HCT116 (cell line): ENCODE measurements at regions not wholly inside any gene's neighbourhood (a gene's known extent, or its start where the extent isn't known, plus 50 kb on each side); places are given as distances from the start of the nearest gene placed in this dataset.
A peak's percentile ranks its signal among the peaks of the same experiment; 100 is the strongest.

Experiments
- ATAC-seq: fragments of 200-7000 bp; cut with Tn5 transposase; 2 replicates; pipeline ENCODE4 v1.9.1; 2020; ENCODE audit warnings: mild to moderate bottlenecking, moderate library complexity
- BruUV-seq: library from RNA; stranded (reverse); fragments of 400-500 nt; replicated peaks from 2 replicates; lab custom pipeline; 2021; lab: Mats Ljungman, UMichigan
- CTCF ChIA-PET: fragments of 300-600 bp; sonication (Branson Sonifier 250); formaldehyde crosslinking; loops from one replicate; lab custom pipeline; 2021; ENCODE audit warnings: antibody characterized with exemption; lab: Charles Lee
- POLR2A ChIA-PET: fragments of 300-600, 350-600 bp; sonication (Branson Sonifier 250); formaldehyde crosslinking; loops from one replicate; lab custom pipeline; 2021; ENCODE audit warnings: antibody characterized with exemption; lab: Charles Lee
- RAD21 ChIA-PET, 2 experiments: fragments of 300-600 bp; sonication (Branson Sonifier 250); formaldehyde crosslinking; loops; one replicate each; lab custom pipeline; 2023; ENCODE audit warnings: low total read pairs in 2 of 2; ENCODE audit not compliant: uncharacterized antibody in 2 of 2, unreplicated experiment in 2 of 2, low non-redundant PET in 1 of 2; lab: Charles Lee
- DNase-seq: peaks from one replicate; pipeline ENCODE4 v3.0.0-alpha.2; 2010; ENCODE audit warnings: low read depth, low spot score
- H2AFZ ChIP-seq: fragments of 200-600 bp; shearing (Covaris generic), sonication (generic); 2 replicates; pipeline ENCODE4 v1.6.1; 2017; ENCODE audit warnings: low read depth, mixed run types, mixed read lengths, antibody characterized with exemption, low read length; ENCODE audit not compliant: poor library complexity, severe bottlenecking
- H3K27ac ChIP-seq: 2 replicates; pipeline ENCODE4 v1.5.1; 2012; ENCODE audit warnings: low read depth, low read length
- H3K27me3 ChIP-seq: fragments of 200-600 bp; sonication (generic); 2 replicates; pipeline ENCODE4 v1.6.1; 2016; ENCODE audit warnings: mixed run types, low read length, mixed read lengths; ENCODE audit not compliant: insufficient read depth
- H3K36me3 ChIP-seq, 2 experiments: fragments of 200-500 bp in 1 of 2; fragments of 200-600 bp in 1 of 2; sonication (Bioruptor generic) in 1 of 2; sonication (generic) in 1 of 2; 2 replicates each; pipeline versions ENCODE4 v1.5.1 to v1.6.1; 2014 to 2016; ENCODE audit warnings: low read length in 2 of 2, inconsistent platforms in 1 of 2, mixed read lengths in 1 of 2, mixed run types in 1 of 2; ENCODE audit not compliant: insufficient read depth in 2 of 2, control insufficient read depth in 1 of 2
- H3K4me1 ChIP-seq, 2 experiments: fragments of 200-600 bp in 1 of 2; sonication (generic) in 1 of 2; 2 replicates each; pipeline versions ENCODE4 v1.5.1 to v1.6.1; 2012 to 2017; ENCODE audit warnings: low read length in 2 of 2, inconsistent platforms in 1 of 2, mild to moderate bottlenecking in 1 of 2, mixed read lengths in 1 of 2, mixed run types in 1 of 2, moderate library complexity in 1 of 2; ENCODE audit not compliant: insufficient read depth in 2 of 2, control insufficient read depth in 1 of 2
- H3K4me2 ChIP-seq: fragments of 200-600 bp; sonication (generic); 2 replicates; pipeline ENCODE4 v1.6.1; 2017; ENCODE audit warnings: mixed run types, low read length, mixed read lengths
- H3K4me3 ChIP-seq, 2 experiments: fragments of 200-600 bp in 1 of 2; sonication (generic) in 1 of 2; replicated peaks in 1 of 2; 2 replicates each; pipeline ENCODE4 v1.5.1; 2011 to 2016; ENCODE audit warnings: low read length in 2 of 2, control low read depth in 1 of 2, low read depth in 1 of 2, mild to moderate bottlenecking in 1 of 2, mixed read lengths in 1 of 2, mixed run types in 1 of 2
- H3K79me2 ChIP-seq: fragments of 200-600 bp; sonication (generic); 2 replicates; pipeline ENCODE4 v1.6.1; 2017; ENCODE audit warnings: mild to moderate bottlenecking, mixed run types, low read length, moderate library complexity, mixed read lengths; ENCODE audit not compliant: insufficient read depth
- H3K9ac ChIP-seq: fragments of 200-600 bp; sonication (generic); 2 replicates; pipeline ENCODE4 v1.6.1; 2016; ENCODE audit warnings: low read length, mixed read lengths
- H3K9me2 ChIP-seq: fragments of 200-600 bp; sonication (generic), shearing (Covaris generic); 2 replicates; pipeline ENCODE4 v1.6.1; 2017; ENCODE audit warnings: mixed run types, mild to moderate bottlenecking, moderate library complexity; ENCODE audit not compliant: insufficient read depth
- H3K9me3 ChIP-seq, 2 experiments: fragments of 200-500 bp in 1 of 2; fragments of 200-600 bp in 1 of 2; sonication (Bioruptor generic) in 1 of 2; sonication (generic) in 1 of 2; 2 replicates each; pipeline ENCODE4 v1.6.1; 2014 to 2017; ENCODE audit warnings: low read length in 2 of 2, mixed read lengths in 2 of 2, inconsistent platforms in 1 of 2, low read depth in 1 of 2, mild to moderate bottlenecking in 1 of 2, mixed run types in 1 of 2, moderate library complexity in 1 of 2; ENCODE audit not compliant: control insufficient read depth in 1 of 2, insufficient read depth in 1 of 2
- H4K20me1 ChIP-seq: fragments of 200-600 bp; sonication (generic), shearing (Covaris generic); 2 replicates; pipeline ENCODE4 v1.6.1; 2017; ENCODE audit warnings: mixed run types, mild to moderate bottlenecking, moderate library complexity; ENCODE audit not compliant: insufficient read depth
- CTCF ChIP-seq, 3 experiments: fragments of 200-600 bp in 1 of 3; sonication (generic) in 1 of 3; IDR thresholded peaks in 2 of 3; conservative IDR thresholded peaks in 1 of 3; 2 replicates each; pipeline ENCODE4 v1.5.1; 2012 to 2017; ENCODE audit warnings: low read depth in 2 of 3, low read length in 2 of 3, antibody characterized with exemption in 1 of 3, borderline replicate concordance in 1 of 3, control low read depth in 1 of 3, mild to moderate bottlenecking in 1 of 3, mixed read lengths in 1 of 3, mixed run types in 1 of 3, moderate library complexity in 1 of 3; ENCODE audit not compliant: insufficient read depth in 1 of 3
- EGR1 ChIP-seq: IDR thresholded peaks from 2 replicates; pipeline ENCODE4 v1.6.1; 2012; ENCODE audit warnings: low read depth
- EZH2phosphoT487 ChIP-seq: fragments of 200-600 bp; IDR thresholded peaks from 2 replicates; pipeline ENCODE4 v1.6.1; 2018; ENCODE audit warnings: antibody characterized with exemption, borderline replicate concordance
- FOSL1 ChIP-seq: IDR thresholded peaks from 2 replicates; pipeline ENCODE4 v1.6.1; 2012; ENCODE audit warnings: low read depth
- MAX ChIP-seq: IDR thresholded peaks from 2 replicates; pipeline ENCODE4 v1.6.1; 2012
- RAD21 ChIP-seq: IDR thresholded peaks from 2 replicates; pipeline ENCODE4 v1.6.1; 2012; ENCODE audit warnings: low read depth, mild to moderate bottlenecking
- REST ChIP-seq: IDR thresholded peaks from 2 replicates; pipeline ENCODE4 v1.6.1; 2012; ENCODE audit warnings: low read depth
- SP1 ChIP-seq: IDR thresholded peaks from 2 replicates; pipeline ENCODE4 v1.6.1; 2012; ENCODE audit warnings: low read depth
- SRF ChIP-seq: IDR thresholded peaks from 2 replicates; pipeline ENCODE4 v1.6.1; 2012; ENCODE audit warnings: low read depth
- TCF7L2 ChIP-seq: IDR thresholded peaks from 2 replicates; pipeline ENCODE4 v1.7.0; 2011; ENCODE audit warnings: borderline replicate concordance, inconsistent platforms; ENCODE audit not compliant: insufficient read depth, insufficient read length; ENCODE audit errors: extremely low read depth
- YY1 ChIP-seq: IDR thresholded peaks from 2 replicates; pipeline ENCODE4 v1.6.1; 2011; ENCODE audit warnings: low read length, low read depth, moderate library complexity, mild to moderate bottlenecking; ENCODE audit not compliant: insufficient replicate concordance; ENCODE audit errors: extremely low read depth
- ZBTB33 ChIP-seq: IDR thresholded peaks from 2 replicates; pipeline ENCODE4 v1.6.1; 2011; ENCODE audit warnings: mild to moderate bottlenecking, low read length, moderate library complexity; ENCODE audit not compliant: insufficient replicate concordance; ENCODE audit errors: extremely low read depth
- intact Hi-C: fragments of 100-400 bp; cut with micrococcal nuclease; formaldehyde crosslinking; loops from 2 replicates; pipeline ENCODE4 v1.10.0; 2022

- no peaks in the 10 kb centered on the region for H4K20me1 ChIP-seq
- no peak for ATAC-seq
- H3K27me3 ChIP-seq: no peaks in the 10 kb centered on the region
- RAD21 ChIA-PET: no interaction called here
- intact Hi-C loops: no loop called here
- no peaks in the 10 kb centered on the region for H3K4me1 ChIP-seq
- no peak overlapping the region for H3K4me2 ChIP-seq
- no peaks in the 10 kb centered on the region for H3K36me3 ChIP-seq
- TF ChIP-seq SRF: no peak
- 0 out of 2 replicates have a peak, but pooled peaks have one; percentile 23 for TF ChIP-seq MAX
- TF ChIP-seq, all 23 proteins: peak for 1
- Histone ChIP-seq H2AFZ (no peak overlapping the region), H3K27ac (no peak overlapping the region), H3K9ac (no peak overlapping the region), H3K9me3 (no peaks in the 10 kb centered on the region; a peak in 1 of 4 replicates), H3K4me3 (no peak overlapping the region), H3K9me2 (no peaks in the 10 kb centered on the region), H3K79me2 (no peaks in the 10 kb centered on the region)
- CTCF ChIA-PET: no interaction called here
- DNase-seq: no peak
- POLR2A ChIA-PET: no interaction called here
- no TSS peak for BruUV-seq
These were observed 1252.6 kb upstream of the CITED2 start for GRCh38 chr6:140627002-140627401.

- H3K9me2 ChIP-seq: peaks cover 5% of the 10 kb centered on the region; the same call in 1 of the 2 replicates
- H3K27me3 ChIP-seq: no peaks in the 10 kb centered on the region
- no peak for ATAC-seq
- no peak overlapping the region for H3K4me2 ChIP-seq
- H3K27ac ChIP-seq: no peak overlapping the region
- no TSS peak for BruUV-seq
- no peaks in the 10 kb centered on the region for H3K4me1 ChIP-seq
- no peaks in the 10 kb centered on the region; a peak in 1 of 4 replicates for H3K9me3 ChIP-seq
- no peaks in the 10 kb centered on the region for H3K79me2 ChIP-seq
- H3K36me3 ChIP-seq: no peaks in the 10 kb centered on the region
- intact Hi-C loops: no loop called here
- ChIA-PET POLR2A (no interaction called here), RAD21 (no interaction called here), CTCF (no interaction called here)
- H2AFZ ChIP-seq: no peak overlapping the region
- DNase-seq: peak; percentile 56
- no peak overlapping the region for H3K9ac ChIP-seq
- no peaks in the 10 kb centered on the region for H4K20me1 ChIP-seq
- no peak overlapping the region for H3K4me3 ChIP-seq
- TF ChIP-seq EGR1 (no peak), CTCF (IDR thresholded peaks at IDR 0.05 in 2 of 3, conservative IDR thresholded peaks at IDR 0.05 in 1 of 3; ENCODE audit: borderline replicate concordance in 1 of 3, insufficient read depth in 1 of 3, low read depth in 2 of 3, low read length in 2 of 3) (no peak), RAD21 (no peak), EZH2phosphoT487 (no peak), ZBTB33 (no peak), TCF7L2 (no peak), FOSL1 (peak; percentile 54; the same call in 1 of the 2 replicates), SP1 (peak; percentile 32; the same call in 1 of the 2 replicates), YY1 (no peak), REST (no peak)
These were observed 1249.0 kb upstream of the CITED2 start for GRCh38 chr6:140623498-140623897.
